GM23338 (cell line): ENCODE measurements at regions not wholly inside any gene's neighbourhood (a gene's known extent, or its start where the extent isn't known, plus 50 kb on each side); places are given as distances from the start of the nearest gene placed in this dataset.

ENCODE experiments used
- ATAC-seq: fragments of 200-7000 bp; cut with Tn5 transposase; 3 replicates; pipeline ENCODE4 v1.9.1; 2020
- DNase-seq: peaks from one replicate; pipeline ENCODE4 v3.0.0-alpha.2; 2015; ENCODE audit warnings: low spot score
- H2AFZ ChIP-seq: fragments of 200-600 bp; sonication (generic); 2 replicates; pipeline ENCODE4 v1.8.0; 2016; ENCODE audit warnings: antibody characterized with exemption, mild to moderate bottlenecking, moderate library complexity
- H3F3A ChIP-seq: fragments of 200-600 bp; sonication (generic); replicated peaks from 2 replicates; pipeline ENCODE4 v1.8.0; 2017; ENCODE audit warnings: antibody characterized with exemption, mixed run types, low read depth
- H3K27ac ChIP-seq: fragments of 200-600 bp; sonication (generic); 2 replicates; pipeline ENCODE4 v1.6.1; 2016; ENCODE audit warnings: low read depth
- H3K27me3 ChIP-seq: fragments of 200-600 bp; sonication (generic); 2 replicates; pipeline ENCODE4 v1.8.0; 2016; ENCODE audit warnings: mild to moderate bottlenecking, mixed run types, moderate library complexity; ENCODE audit not compliant: insufficient read depth
- H3K36me3 ChIP-seq: fragments of 200-600 bp; sonication (generic); 2 replicates; pipeline ENCODE4 v1.8.0; 2016; ENCODE audit warnings: mild to moderate bottlenecking; ENCODE audit not compliant: insufficient read depth
- H3K4me1 ChIP-seq: fragments of 200-600 bp; sonication (generic); 2 replicates; pipeline ENCODE4 v1.8.0; 2016; ENCODE audit warnings: mild to moderate bottlenecking, moderate library complexity; ENCODE audit not compliant: insufficient read depth
- H3K4me2 ChIP-seq: fragments of 200-600 bp; sonication (generic); 2 replicates; pipeline ENCODE4 v1.7.1; 2017; ENCODE audit warnings: mixed run types
- H3K4me3 ChIP-seq: fragments of 200-600 bp; sonication (generic); 2 replicates; pipeline ENCODE4 v1.6.1; 2016; ENCODE audit warnings: mixed run types
- H3K79me2 ChIP-seq: fragments of 200-600 bp; sonication (generic); replicated peaks from 2 replicates; pipeline ENCODE4 v1.8.0; 2017; ENCODE audit warnings: mild to moderate bottlenecking; ENCODE audit not compliant: insufficient read depth
- H3K9me2 ChIP-seq: fragments of 200-600 bp; sonication (generic); 2 replicates; pipeline ENCODE4 v1.8.0; 2017; ENCODE audit not compliant: insufficient read depth
- H4K20me1 ChIP-seq: fragments of 200-600 bp; sonication (generic); replicated peaks from 2 replicates; pipeline ENCODE4 v1.8.0; 2017; ENCODE audit warnings: mild to moderate bottlenecking; ENCODE audit not compliant: insufficient read depth
- H3K27ac Mint-ChIP-seq: 2 replicates; pipeline ENCODE4 v1.8.0; 2020; ENCODE audit warnings: inconsistent platforms, mild to moderate bottlenecking, moderate library complexity, mixed read lengths
- H3K27me3 Mint-ChIP-seq: 3 replicates; pipeline ENCODE4 v1.8.0; 2022; ENCODE audit warnings: low read depth, mild to moderate bottlenecking, moderate library complexity, mixed read lengths, inconsistent platforms; ENCODE audit not compliant: insufficient read depth, poor library complexity
- H3K36me3 Mint-ChIP-seq: 3 replicates; pipeline ENCODE4 v1.8.0; 2021; ENCODE audit warnings: low read depth, mild to moderate bottlenecking, inconsistent platforms, moderate library complexity, mixed read lengths
- H3K4me1 Mint-ChIP-seq: 3 replicates; pipeline ENCODE4 v1.8.0; 2020; ENCODE audit warnings: mild to moderate bottlenecking, inconsistent platforms, mixed read lengths
- H3K4me3 Mint-ChIP-seq: 3 replicates; pipeline ENCODE4 v1.8.0; 2021; ENCODE audit warnings: moderate library complexity, mild to moderate bottlenecking, inconsistent platforms, mixed read lengths
- H3K9me3 Mint-ChIP-seq: 3 replicates; pipeline ENCODE4 v1.8.0; 2020; ENCODE audit warnings: moderate library complexity, mild to moderate bottlenecking, inconsistent platforms, mixed read lengths
- CREB1 ChIP-seq: fragments of 250-450 bp; sonication (Bioruptor Pico); IDR thresholded peaks from 2 replicates; pipeline ENCODE4 v1.5.0; 2020; ENCODE audit warnings: low read depth, mild to moderate bottlenecking, moderate library complexity
- EZH2 ChIP-seq: fragments of 200-600 bp; sonication (generic); IDR thresholded peaks from one replicate; pipeline ENCODE4 v1.8.0; 2017; ENCODE audit warnings: antibody characterized with exemption, mild to moderate bottlenecking, low read depth; ENCODE audit not compliant: unreplicated experiment
- EZH2phosphoT487 ChIP-seq: fragments of 200-600 bp; sonication (generic); IDR thresholded peaks from one replicate; pipeline ENCODE4 v1.8.1; 2018; ENCODE audit warnings: antibody characterized with exemption; ENCODE audit not compliant: unreplicated experiment
- REST ChIP-seq: IDR thresholded peaks from one replicate; pipeline ENCODE4 v1.6.1; 2018; ENCODE audit warnings: antibody characterized with exemption; ENCODE audit not compliant: unreplicated experiment
- ZNF114 ChIP-seq: fragments of 250-450 bp; sonication (Bioruptor Pico); IDR thresholded peaks from 2 replicates; pipeline ENCODE4 v1.5.0; 2020; ENCODE audit warnings: mild to moderate bottlenecking, moderate library complexity
- ZNF462 ChIP-seq: fragments of 250-450 bp; sonication (Bioruptor Pico); IDR thresholded peaks from 2 replicates; pipeline ENCODE4 v1.5.0; 2020; ENCODE audit warnings: mild to moderate bottlenecking, moderate library complexity

- no peak overlapping the region for H3K27ac Mint-ChIP-seq
- no peak for DNase-seq
- no peaks in the 10 kb centered on the region for H3K27me3 Mint-ChIP-seq
- Histone ChIP-seq H3K4me2 (no peak overlapping the region), H2AFZ (no peak overlapping the region), H3K9me2 (peaks cover 4% of the 10 kb centered on the region; the same call in 1 of the 2 replicates), H3K36me3 (no peaks in the 10 kb centered on the region), H3K4me1 (no peaks in the 10 kb centered on the region), H3K79me2 (no peaks in the 10 kb centered on the region), H3K27me3 (no peaks in the 10 kb centered on the region), H4K20me1 (no peaks in the 10 kb centered on the region), H3K4me3 (no peak overlapping the region), H3K27ac (no peak overlapping the region), H3F3A (no peaks in the 10 kb centered on the region)
- H3K4me1 Mint-ChIP-seq = no peaks in the 10 kb centered on the region
- no peaks in the 10 kb centered on the region for H3K9me3 Mint-ChIP-seq
- no peak for ATAC-seq
- TF ChIP-seq ZNF462 = no peak
- TF ChIP-seq EZH2 = no peak
- no peak for TF ChIP-seq CREB1 (CRISPR knock-in tag)
- no peak for TF ChIP-seq REST
- TF ChIP-seq ZNF114 (CRISPR knock-in tag) = no peak
- TF ChIP-seq EZH2phosphoT487 = no peak
- no peaks in the 10 kb centered on the region for H3K36me3 Mint-ChIP-seq
- H3K4me3 Mint-ChIP-seq = no peak overlapping the region
Measured at GRCh38 chr3:46146548-46146947, 61.6 kb downstream of the CCR1 start.
